ENCODE measurements at regions not wholly inside any gene's neighbourhood (a gene's known extent, or its start where the extent isn't known, plus 50 kb on each side); places are given as distances from the start of the nearest gene placed in this dataset.

DNA sequence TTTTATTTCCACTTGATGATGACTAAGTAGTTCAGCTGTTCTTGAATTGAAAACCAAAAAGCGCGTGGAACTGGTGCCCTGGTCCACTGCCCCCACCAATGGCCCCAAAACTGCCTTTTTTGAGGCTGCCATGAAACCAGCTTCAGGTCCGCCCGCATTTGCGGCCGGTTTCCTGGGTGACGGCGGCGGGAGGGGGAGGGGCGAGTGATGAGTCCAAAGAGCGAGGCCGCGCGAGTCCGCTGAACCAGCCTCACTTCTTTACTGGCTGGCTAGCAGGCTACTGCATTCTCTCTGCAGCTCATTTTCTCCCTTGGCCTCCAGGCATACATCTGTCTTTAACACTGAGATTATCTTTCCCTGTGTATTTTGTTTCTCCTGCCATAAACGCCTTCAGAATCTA, 72.9 kb upstream of the FABP2 start:
- no peak for TF ChIP-seq POLR2A (IDR thresholded peaks at IDR 0.05; ENCODE audit: low read depth, low read length)
- no peak for TF ChIP-seq TAF1 (IDR thresholded peaks at IDR 0.05; ENCODE audit: low read depth, low read length)
- no peak for TF ChIP-seq POLR2AphosphoS5 (IDR thresholded peaks at IDR 0.05; ENCODE audit: low read depth, low read length)
- no peak for TF ChIP-seq PAX5 (IDR thresholded peaks at IDR 0.05; ENCODE audit: insufficient read depth, low read length, severe bottlenecking)

Data from GM12891 (cell line).